Ishikawa (cell line): ENCODE measurements at regions not wholly inside any gene's neighbourhood (a gene's known extent, or its start where the extent isn't known, plus 50 kb on each side); places are given as distances from the start of the nearest gene placed in this dataset.

Experiments used
- CEBPB ChIP-seq: IDR thresholded peaks from 2 replicates; pipeline ENCODE4 v1.6.1; 2012
- CREB1 ChIP-seq: IDR thresholded peaks from 2 replicates; pipeline ENCODE4 v1.6.1; 2012; ENCODE audit warnings: low read depth
- EGR1 ChIP-seq: IDR thresholded peaks from 2 replicates; pipeline ENCODE4 v1.6.1; 2012
- EP300 ChIP-seq: IDR thresholded peaks from 2 replicates; pipeline ENCODE4 v1.6.1; 2012; ENCODE audit warnings: borderline replicate concordance
- FOXM1 ChIP-seq: IDR thresholded peaks from 2 replicates; pipeline ENCODE4 v1.6.1; 2012; ENCODE audit warnings: low read depth, borderline replicate concordance
- NFIC ChIP-seq: IDR thresholded peaks from 2 replicates; pipeline ENCODE4 v1.6.1; 2012
- RAD21 ChIP-seq: IDR thresholded peaks from 2 replicates; pipeline ENCODE4 v1.6.1; 2012; ENCODE audit warnings: low read depth
- TAF1 ChIP-seq: IDR thresholded peaks from 2 replicates; pipeline ENCODE4 v1.6.1; 2012; ENCODE audit warnings: low read depth, mild to moderate bottlenecking
- TCF12 ChIP-seq: IDR thresholded peaks from 2 replicates; pipeline ENCODE4 v1.6.1; 2012; ENCODE audit warnings: low read depth
- TEAD4 ChIP-seq: IDR thresholded peaks from 2 replicates; pipeline ENCODE4 v1.6.1; 2012
- YY1 ChIP-seq: IDR thresholded peaks from 2 replicates; pipeline ENCODE4 v1.6.1; 2012; ENCODE audit warnings: low read depth
- ZBTB7A ChIP-seq: IDR thresholded peaks from 2 replicates; pipeline ENCODE4 v1.6.1; 2012; ENCODE audit warnings: low read depth
- TF ChIP-seq, protein P1 (sequence below): IDR thresholded peaks from 2 replicates; pipeline ENCODE4 v1.6.1; 2012; ENCODE audit warnings: low read depth, mild to moderate bottlenecking
- TF ChIP-seq, protein P2 (sequence below): IDR thresholded peaks from 2 replicates; pipeline ENCODE4 v1.6.1; 2012
- TF ChIP-seq, protein P3 (sequence below): IDR thresholded peaks from 2 replicates; pipeline ENCODE4 v1.6.1; 2012

DNA sequence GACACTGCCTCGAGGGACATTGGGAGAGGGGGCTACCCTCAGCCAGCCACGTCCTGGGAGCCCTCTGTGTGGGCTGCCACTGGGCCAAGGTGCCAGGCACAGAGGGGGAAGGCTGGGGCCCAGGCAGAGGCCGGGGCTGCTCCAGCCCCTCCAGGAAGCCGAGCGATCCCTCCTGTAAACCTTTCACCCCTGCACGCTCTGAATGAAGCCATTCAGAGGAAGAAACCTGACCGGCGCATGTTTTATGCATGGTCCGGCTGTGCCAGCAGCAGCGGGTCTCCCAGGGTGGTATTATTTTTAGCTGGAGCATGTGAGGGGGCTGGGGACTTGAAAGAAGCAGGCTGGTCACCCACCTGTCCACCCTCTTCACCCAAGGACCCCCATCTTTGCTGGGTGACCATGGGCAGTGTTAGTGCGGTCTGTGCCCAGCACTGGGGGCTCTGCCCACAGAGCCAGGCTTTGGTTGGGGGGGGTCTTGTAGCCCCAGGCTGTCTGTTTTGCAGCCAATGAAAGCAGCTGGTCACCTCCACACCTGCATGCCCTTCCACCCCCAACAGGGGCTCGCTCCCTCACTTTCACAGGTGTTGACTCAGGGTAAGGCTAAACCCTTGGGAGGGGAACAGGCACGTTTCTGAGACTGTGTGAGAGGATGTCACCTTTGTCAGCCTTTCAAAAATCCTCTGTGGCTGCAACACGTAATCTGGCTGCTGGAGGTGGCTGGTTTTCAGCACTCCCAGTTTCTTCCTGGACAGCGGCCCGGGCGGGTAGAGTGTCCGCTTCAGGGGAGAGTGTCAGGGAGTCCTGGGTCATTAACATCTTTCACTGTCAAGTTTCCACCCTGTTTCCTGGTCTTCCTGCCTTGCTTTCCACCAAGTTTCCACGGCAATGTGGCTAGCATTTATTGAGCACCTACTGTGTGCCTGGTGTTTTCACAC lies 77.1 kb upstream of the BRD7 start:
- TF ChIP-seq TAF1 (no peak), YY1 (no peak), CREB1 (no peak)
- TF ChIP-seq, protein P1, sequence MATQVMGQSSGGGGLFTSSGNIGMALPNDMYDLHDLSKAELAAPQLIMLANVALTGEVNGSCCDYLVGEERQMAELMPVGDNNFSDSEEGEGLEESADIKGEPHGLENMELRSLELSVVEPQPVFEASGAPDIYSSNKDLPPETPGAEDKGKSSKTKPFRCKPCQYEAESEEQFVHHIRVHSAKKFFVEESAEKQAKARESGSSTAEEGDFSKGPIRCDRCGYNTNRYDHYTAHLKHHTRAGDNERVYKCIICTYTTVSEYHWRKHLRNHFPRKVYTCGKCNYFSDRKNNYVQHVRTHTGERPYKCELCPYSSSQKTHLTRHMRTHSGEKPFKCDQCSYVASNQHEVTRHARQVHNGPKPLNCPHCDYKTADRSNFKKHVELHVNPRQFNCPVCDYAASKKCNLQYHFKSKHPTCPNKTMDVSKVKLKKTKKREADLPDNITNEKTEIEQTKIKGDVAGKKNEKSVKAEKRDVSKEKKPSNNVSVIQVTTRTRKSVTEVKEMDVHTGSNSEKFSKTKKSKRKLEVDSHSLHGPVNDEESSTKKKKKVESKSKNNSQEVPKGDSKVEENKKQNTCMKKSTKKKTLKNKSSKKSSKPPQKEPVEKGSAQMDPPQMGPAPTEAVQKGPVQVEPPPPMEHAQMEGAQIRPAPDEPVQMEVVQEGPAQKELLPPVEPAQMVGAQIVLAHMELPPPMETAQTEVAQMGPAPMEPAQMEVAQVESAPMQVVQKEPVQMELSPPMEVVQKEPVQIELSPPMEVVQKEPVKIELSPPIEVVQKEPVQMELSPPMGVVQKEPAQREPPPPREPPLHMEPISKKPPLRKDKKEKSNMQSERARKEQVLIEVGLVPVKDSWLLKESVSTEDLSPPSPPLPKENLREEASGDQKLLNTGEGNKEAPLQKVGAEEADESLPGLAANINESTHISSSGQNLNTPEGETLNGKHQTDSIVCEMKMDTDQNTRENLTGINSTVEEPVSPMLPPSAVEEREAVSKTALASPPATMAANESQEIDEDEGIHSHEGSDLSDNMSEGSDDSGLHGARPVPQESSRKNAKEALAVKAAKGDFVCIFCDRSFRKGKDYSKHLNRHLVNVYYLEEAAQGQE, result no peak

DNA sequence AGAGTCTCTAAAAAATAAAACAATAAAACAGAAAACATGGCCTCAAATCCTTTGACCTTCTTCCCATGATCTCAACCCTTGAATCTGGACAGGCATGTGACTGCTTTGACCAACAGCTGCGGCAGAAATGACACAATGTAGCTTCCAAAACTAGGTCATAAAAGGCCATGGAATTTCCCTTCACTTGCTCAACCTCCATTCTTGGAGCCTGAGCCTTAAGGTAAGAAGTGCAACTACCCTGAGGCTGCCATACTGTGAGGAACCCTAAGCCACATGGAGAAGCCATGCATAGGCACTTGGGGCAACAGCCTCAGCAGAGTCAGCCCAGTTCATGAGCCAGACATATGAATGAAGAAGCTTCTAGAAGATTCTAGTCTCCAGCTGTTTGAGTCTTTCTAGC lies 75.7 kb upstream of the BRD7 start:
- TF ChIP-seq CREB1, result no peak
- TF ChIP-seq FOXM1, result no peak
- TF ChIP-seq TEAD4, result no peak
- no peak for TF ChIP-seq EP300
- TF ChIP-seq TCF12, result no peak

DNA sequence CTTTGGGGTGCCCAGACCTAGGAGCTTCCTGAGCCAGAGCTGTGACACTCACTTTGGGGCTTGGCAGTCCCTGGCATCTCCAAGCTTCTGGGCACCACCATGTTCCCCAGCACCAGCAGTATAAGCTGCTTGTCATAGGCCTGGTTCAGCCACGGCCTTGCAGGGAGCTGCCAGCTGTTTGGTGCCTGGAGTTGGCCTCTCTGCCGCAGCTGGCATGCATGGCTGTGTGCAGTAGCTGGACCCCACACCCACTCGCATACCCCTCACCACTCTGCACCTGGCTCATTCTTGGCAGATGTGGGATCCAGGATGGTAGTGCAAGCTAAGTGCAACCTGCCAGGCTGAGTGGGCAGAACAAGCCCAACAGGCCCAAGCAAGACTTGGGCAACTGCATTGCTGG lies 73.4 kb upstream of the BRD7 start:
- TF ChIP-seq TCF12 (no peak), EP300 (no peak), EGR1 (no peak), TEAD4 (no peak), CREB1 (no peak), CEBPB (no peak), YY1 (no peak), RAD21 (no peak), TAF1 (no peak), FOXM1 (no peak)
- TF ChIP-seq, protein P2, sequence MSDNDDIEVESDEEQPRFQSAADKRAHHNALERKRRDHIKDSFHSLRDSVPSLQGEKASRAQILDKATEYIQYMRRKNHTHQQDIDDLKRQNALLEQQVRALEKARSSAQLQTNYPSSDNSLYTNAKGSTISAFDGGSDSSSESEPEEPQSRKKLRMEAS, result no peak
- TF ChIP-seq, protein P1, result no peak

DNA sequence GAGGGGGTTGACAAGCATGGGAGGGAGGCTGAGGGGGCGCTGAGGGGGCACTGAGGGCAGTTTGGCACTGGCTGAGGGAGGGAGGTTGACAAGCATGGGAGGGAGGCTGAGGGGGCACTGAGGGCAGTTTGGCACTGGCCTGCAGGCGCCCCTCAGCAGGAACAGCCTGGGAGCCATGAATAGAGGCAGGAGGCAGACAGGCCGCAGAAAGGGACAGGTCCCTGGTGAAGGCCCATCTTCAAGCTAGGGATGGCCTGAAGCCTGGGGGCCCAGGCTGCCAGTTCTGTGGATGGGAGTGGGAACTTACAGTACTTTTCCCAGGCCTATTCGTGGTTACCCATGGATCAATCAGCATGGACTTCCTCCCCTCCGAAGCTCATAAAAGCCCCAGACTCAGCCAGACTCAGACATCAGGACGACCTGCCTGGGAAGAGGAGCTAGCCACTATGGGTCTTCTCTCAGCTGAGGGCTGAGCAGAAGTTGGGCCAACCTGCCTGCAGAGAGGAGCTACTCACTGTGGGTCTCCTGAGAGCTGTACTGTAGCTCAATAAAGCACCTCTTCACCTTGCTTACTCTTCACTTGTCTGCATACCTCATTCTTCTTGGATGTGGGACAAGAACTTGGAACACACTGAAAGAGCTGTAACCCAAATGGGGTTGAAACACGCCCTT lies 72.8 kb upstream of the BRD7 start:
- TF ChIP-seq EP300 (no peak), RAD21 (no peak), EGR1 (no peak), CEBPB (no peak), CREB1 (no peak), TCF12 (no peak)
- TF ChIP-seq, protein P3, sequence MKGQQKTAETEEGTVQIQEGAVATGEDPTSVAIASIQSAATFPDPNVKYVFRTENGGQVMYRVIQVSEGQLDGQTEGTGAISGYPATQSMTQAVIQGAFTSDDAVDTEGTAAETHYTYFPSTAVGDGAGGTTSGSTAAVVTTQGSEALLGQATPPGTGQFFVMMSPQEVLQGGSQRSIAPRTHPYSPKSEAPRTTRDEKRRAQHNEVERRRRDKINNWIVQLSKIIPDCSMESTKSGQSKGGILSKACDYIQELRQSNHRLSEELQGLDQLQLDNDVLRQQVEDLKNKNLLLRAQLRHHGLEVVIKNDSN, result no peak

DNA sequence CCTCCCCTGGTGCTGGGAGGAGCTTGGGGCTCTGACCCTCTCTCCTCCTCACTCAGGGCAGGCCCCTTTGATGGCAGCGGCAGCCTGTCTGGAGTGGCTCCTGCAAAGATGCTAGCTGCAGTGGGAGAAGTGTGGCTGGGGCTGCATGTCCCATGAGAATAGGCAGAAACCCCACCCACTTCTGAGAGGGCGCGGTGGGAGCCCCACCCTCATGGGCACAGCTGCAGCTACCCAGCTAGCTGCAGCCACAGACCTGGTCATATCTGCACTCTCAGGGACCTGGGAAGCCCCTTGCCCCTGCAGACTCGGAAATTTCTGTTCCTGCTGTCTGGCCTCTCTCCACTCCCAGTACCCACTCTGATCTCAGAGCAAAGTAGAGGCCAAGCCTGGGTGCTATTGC lies 72.2 kb upstream of the BRD7 start:
- TF ChIP-seq ZBTB7A, result no peak
- TF ChIP-seq NFIC, result no peak
- TF ChIP-seq CEBPB, result no peak
- no peak for TF ChIP-seq EP300
- no peak for TF ChIP-seq EGR1
- no peak for TF ChIP-seq CREB1
- no peak for TF ChIP-seq RAD21
- TF ChIP-seq, protein P1, result no peak
- TF ChIP-seq TEAD4, result no peak
- no peak for TF ChIP-seq TCF12
- TF ChIP-seq FOXM1, result no peak
